Left lung (tissue), 4 donors: ENCODE measurements at regions not wholly inside any gene's neighbourhood (a gene's known extent, or its start where the extent isn't known, plus 50 kb on each side); places are given as distances from the start of the nearest gene placed in this dataset.
"Not testable (repeated sequence)": the region's sequence is repeated elsewhere in the genome, so short reads cannot be mapped to it uniquely, and the experiment has no call there.

ENCODE experiments used
- ATAC-seq: fragments of 200-7000 bp; cut with Tn5 transposase; one replicate; pipeline ENCODE4 v1.9.1; 2020; ENCODE audit warnings: moderate library complexity
- DNase-seq, 4 donors: peaks; one replicate each; pipeline ENCODE4 v3.0.0-alpha.2; 2013 to 2020
- H3K27ac ChIP-seq, 2 donors: fragments of 200-600 bp; sonication (generic) in 1 of 2; one replicate each; pipeline versions ENCODE4 v1.5.0 to v1.8.0; 2020 to 2021
- H3K27me3 ChIP-seq, 2 donors: fragments of 200-600 bp; sonication (generic) in 1 of 2; one replicate each; pipeline versions ENCODE4 v1.5.0 to v1.8.0; 2020 to 2021
- H3K36me3 ChIP-seq, 2 donors: fragments of 200-600 bp; sonication (generic) in 1 of 2; one replicate each; pipeline versions ENCODE4 v1.5.0 to v1.8.0; 2020 to 2021
- H3K4me1 ChIP-seq, 2 donors: fragments of 200-600 bp; one replicate each; pipeline ENCODE4 v1.8.0; 2021
- H3K4me3 ChIP-seq, 2 donors: fragments of 200-600 bp; sonication (generic) in 1 of 2; one replicate each; pipeline versions ENCODE4 v1.5.0 to v1.8.0; 2020 to 2021; ENCODE audit warnings: mild to moderate bottlenecking in 1 of 2
- H3K9me3 ChIP-seq, 2 donors: fragments of 200-600 bp; sonication (generic) in 1 of 2; one replicate each; pipeline versions ENCODE4 v1.5.0 to v1.8.0; 2020 to 2021
- CTCF ChIP-seq, 2 donors: fragments of 200-600 bp; sonication (generic) in 1 of 2; IDR thresholded peaks; one replicate each; pipeline versions ENCODE4 v1.5.0 to v1.8.0; 2021; ENCODE audit warnings: antibody characterized with exemption in 2 of 2
- intact Hi-C, 2 donors: fragments of 100-400 bp; cut with DNase I; formaldehyde crosslinking; loops; one replicate each; pipeline versions ENCODE4 v1.11.2 to v1.14.2; 2022
- donor health status: DM: no; HTN: yes; CAD: no.
- donor health status: DM: no; HTN: no; CAD: no.

- Histone ChIP-seq H3K36me3 (no peaks in the 10 kb centered on the region), H3K4me3 (no peak overlapping the region), H3K4me1 (no peaks in the 10 kb centered on the region), H3K27me3 (no peaks in the 10 kb centered on the region), H3K9me3 (no peaks in the 10 kb centered on the region), H3K27ac (no peak overlapping the region)
- intact Hi-C loops, result no loop called here
- DNase-seq (no peak), ATAC-seq (no peak)
- TF ChIP-seq CTCF (IDR thresholded peaks at IDR 0.05), result no peak
Observed at GRCh38 chr18:59801576-59801975, 98.2 kb upstream of the PMAIP1 start.

- no peaks in the 10 kb centered on the region for H3K27me3 ChIP-seq
- H3K36me3 ChIP-seq, result no peaks in the 10 kb centered on the region
- no peak for TF ChIP-seq CTCF (IDR thresholded peaks at IDR 0.05)
- H3K4me1 ChIP-seq, result no peaks in the 10 kb centered on the region
- no peak overlapping the region for H3K4me3 ChIP-seq
- H3K9me3 ChIP-seq, result no peaks in the 10 kb centered on the region
- ATAC-seq (no peak), DNase-seq (no peak)
- intact Hi-C loops, result no loop called here
- H3K27ac ChIP-seq, result no peak overlapping the region
Observed at GRCh38 chr18:59800897-59801296, 98.9 kb upstream of the PMAIP1 start.

- H3K27me3 ChIP-seq, result no peaks in the 10 kb centered on the region
- no peak overlapping the region for H3K27ac ChIP-seq
- intact Hi-C loops, result no loop called here
- no peak for TF ChIP-seq CTCF (IDR thresholded peaks at IDR 0.05)
- H3K9me3 ChIP-seq, result no peaks in the 10 kb centered on the region
- no peak overlapping the region for H3K4me3 ChIP-seq
- DNase-seq (no peak), ATAC-seq (no peak)
- H3K36me3 ChIP-seq, result no peaks in the 10 kb centered on the region
- H3K4me1 ChIP-seq, result no peaks in the 10 kb centered on the region
Observed at GRCh38 chr18:59799383-59800015, 100.3 kb upstream of the PMAIP1 start.

DNA sequence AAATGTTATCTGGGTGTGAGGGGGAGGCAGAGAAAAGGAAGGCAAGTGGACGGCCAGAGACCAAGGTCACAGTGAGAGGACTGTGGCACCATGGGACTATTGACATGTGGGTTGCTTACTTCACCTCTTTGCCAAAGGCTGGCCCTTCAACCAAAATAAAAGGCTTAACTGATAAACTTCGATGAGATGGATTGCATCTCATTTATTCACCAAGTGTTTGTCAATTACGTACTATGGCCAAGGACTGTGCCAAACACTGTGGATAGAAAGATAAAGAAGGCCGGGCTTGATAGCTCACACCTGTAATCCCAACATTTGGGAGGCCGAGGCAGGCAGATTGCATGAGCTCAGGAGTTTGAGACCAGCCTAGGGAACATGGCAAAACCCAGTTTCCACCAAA is 98.7 kb upstream of the CCBE1 start:
- H3K36me3 ChIP-seq, result no peaks in the 10 kb centered on the region
- no peaks in the 10 kb centered on the region for H3K4me1 ChIP-seq
- intact Hi-C loops, result no loop called here
- H3K27ac ChIP-seq, result no peak overlapping the region
- ATAC-seq (no peak), DNase-seq (no peak)
- H3K4me3 ChIP-seq, result no peak overlapping the region
- H3K27me3 ChIP-seq, result no peaks in the 10 kb centered on the region
- no peak for TF ChIP-seq CTCF (IDR thresholded peaks at IDR 0.05)
- no peaks in the 10 kb centered on the region for H3K9me3 ChIP-seq

GRCh38 chr18:59792353-59792752 is 95.1 kb upstream of the CCBE1 start:
- Histone ChIP-seq H3K27ac (no peak overlapping the region), H3K27me3 (no peaks in the 10 kb centered on the region), H3K36me3 (no peaks in the 10 kb centered on the region), H3K9me3 (no peaks in the 10 kb centered on the region), H3K4me3 (no peak overlapping the region), H3K4me1 (no peaks in the 10 kb centered on the region)
- intact Hi-C loops, result no loop called here
- DNase-seq (no peak), ATAC-seq (no peak)
- TF ChIP-seq CTCF (IDR thresholded peaks at IDR 0.05), result no peak

- ATAC-seq, H3K27me3 ChIP-seq, H3K9me3 ChIP-seq, H3K36me3 ChIP-seq, H3K4me3 ChIP-seq, H3K4me1 ChIP-seq, intact Hi-C loops, H3K27ac ChIP-seq: not testable (repeated sequence)
- peak in 1 of 4 donors; percentile 75 for DNase-seq
Observed at GRCh38 chr18:59790346-59790936, 93.2 kb upstream of the CCBE1 start.
